ENCODE measurements at regions not wholly inside any gene's neighbourhood (a gene's known extent, or its start where the extent isn't known, plus 50 kb on each side); places are given as distances from the start of the nearest gene placed in this dataset.

DNA sequence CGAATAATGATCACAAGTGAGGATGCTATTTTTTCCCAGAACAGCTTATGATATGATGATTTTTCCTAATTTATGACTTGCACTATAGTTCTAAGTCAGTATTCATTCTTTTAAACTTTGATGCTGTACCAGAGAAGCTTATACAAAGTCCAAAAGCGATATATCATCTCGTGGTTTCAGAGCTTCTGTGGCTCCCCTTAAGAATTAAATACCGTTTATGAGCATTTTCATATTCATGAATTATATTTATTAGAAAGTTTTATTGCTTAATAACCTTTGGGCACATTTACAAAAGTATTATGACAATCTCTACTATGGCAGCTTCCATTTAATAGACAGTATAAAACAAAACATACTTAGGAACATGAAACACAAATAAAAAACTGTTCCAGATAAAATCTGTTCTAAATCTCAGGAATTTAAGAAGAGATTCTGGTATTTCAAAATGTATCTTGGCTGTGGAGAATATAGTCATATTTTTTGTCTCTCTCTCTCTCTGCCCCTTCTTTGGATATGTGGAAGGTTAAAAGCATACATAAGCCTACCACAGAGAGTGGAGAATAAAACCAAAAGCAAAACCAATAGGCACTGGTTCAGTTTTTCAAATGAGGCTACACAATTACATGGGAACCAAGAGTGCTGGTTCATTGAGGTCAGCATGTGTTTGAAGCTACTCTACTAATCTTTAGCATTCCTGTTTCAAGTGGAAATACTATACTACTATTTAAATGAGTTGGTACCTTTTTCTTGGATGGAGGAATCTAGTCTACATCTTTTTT lies 884.5 kb upstream of the GJE1 start:
- Histone ChIP-seq H3K4me3 (no peak overlapping the region), H3K9me3 (no peaks in the 10 kb centered on the region), H3K27me3 (ENCODE audit: low read depth) (no peaks in the 10 kb centered on the region), H3K4me1 (no peaks in the 10 kb centered on the region), H3K36me3 (replicated peaks) (no peaks in the 10 kb centered on the region)
- in situ Hi-C loops (cut with MboI; ENCODE audit: low sequenced_read_pairs), result no loop called here
- no peak for DNase-seq (ENCODE audit: low spot score in 2 of 2)

DNA sequence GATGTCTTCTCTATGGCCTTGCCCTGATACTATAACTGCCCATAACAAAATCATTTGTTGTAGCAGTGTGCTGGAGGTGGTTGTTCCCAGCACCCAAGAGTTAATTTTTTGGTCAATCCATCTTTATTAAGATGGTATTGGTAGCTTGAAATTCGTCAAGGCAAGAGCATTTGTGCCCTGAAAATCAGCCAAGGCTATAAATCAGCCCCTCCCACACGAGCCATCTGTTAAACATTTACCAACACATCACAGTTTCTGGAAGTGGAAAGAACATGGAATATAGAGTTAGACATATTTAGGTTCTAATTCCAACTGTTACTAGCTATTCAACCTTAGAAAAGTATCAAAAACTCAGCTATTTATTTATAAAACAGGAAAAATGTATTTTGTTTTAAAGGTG lies 888.4 kb upstream of the GJE1 start:
- DNase-seq (ENCODE audit: low spot score in 2 of 2), result no peak
- Histone ChIP-seq H3K27me3 (ENCODE audit: low read depth) (no peaks in the 10 kb centered on the region), H3K4me3 (no peak overlapping the region), H3K36me3 (replicated peaks) (no peaks in the 10 kb centered on the region), H3K4me1 (no peaks in the 10 kb centered on the region), H3K9me3 (no peaks in the 10 kb centered on the region)
- in situ Hi-C loops (cut with MboI; ENCODE audit: low sequenced_read_pairs), result no loop called here

GRCh38 chr6:141242957-141243356 lies 889.8 kb upstream of the GJE1 start:
- Histone ChIP-seq H3K36me3 (replicated peaks) (no peaks in the 10 kb centered on the region), H3K9me3 (no peaks in the 10 kb centered on the region), H3K27me3 (ENCODE audit: low read depth) (no peaks in the 10 kb centered on the region), H3K4me3 (no peak overlapping the region), H3K4me1 (no peaks in the 10 kb centered on the region)
- no peak for DNase-seq (ENCODE audit: low spot score in 2 of 2)
- in situ Hi-C loops (cut with MboI; ENCODE audit: low sequenced_read_pairs), result no loop called here

DNA sequence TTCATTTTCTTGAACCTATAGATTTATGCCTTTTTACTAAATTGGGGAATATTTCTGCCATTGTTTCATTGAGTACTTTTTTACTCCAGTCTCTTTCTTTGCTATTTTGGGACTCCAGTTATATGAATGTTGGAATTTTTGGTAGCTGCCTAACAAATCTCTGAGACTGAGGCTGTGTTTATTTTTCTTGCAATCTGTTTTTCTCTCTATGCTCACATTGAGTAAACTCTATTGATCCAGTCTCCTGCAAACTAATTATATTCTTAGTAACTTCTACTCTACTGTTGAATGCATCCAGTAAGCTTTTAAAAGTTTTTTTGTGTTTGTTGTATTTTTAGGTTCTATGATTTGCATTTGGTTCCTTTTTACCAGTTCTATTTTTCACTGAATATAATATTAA lies 903.4 kb upstream of the GJE1 start:
- Histone ChIP-seq H3K9me3 (no peaks in the 10 kb centered on the region), H3K4me3 (no peak overlapping the region), H3K27me3 (ENCODE audit: low read depth) (no peaks in the 10 kb centered on the region), H3K4me1 (no peaks in the 10 kb centered on the region), H3K36me3 (replicated peaks) (no peaks in the 10 kb centered on the region)
- in situ Hi-C loops (cut with MboI; ENCODE audit: low sequenced_read_pairs), result no loop called here
- DNase-seq (ENCODE audit: low spot score in 2 of 2), result no peak

DNA sequence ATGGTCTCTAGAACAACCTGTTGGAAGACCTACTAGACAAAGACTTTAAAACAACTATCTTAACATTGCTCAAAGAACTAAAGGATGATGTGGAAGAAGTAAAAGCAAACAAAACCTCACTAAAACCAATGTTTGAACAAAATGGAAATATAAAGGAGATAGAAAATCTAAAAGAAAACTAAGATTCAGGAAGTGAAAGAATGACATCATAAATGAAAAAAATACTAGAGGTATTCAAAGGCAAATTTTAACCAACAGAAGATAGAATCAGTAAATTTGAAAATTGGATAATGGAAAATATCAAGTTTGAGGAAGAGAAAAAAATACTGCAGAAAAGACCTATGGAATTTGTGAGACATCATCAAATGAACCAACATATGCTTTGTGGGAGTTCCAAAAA lies 914.1 kb upstream of the GJE1 start:
- no peaks in the 10 kb centered on the region for H3K36me3 ChIP-seq (replicated peaks)
- H3K4me3 ChIP-seq, result no peak overlapping the region
- no peaks in the 10 kb centered on the region for H3K27me3 ChIP-seq (ENCODE audit: low read depth)
- no peak for DNase-seq (ENCODE audit: low spot score in 2 of 2)
- no peaks in the 10 kb centered on the region for H3K4me1 ChIP-seq
- H3K9me3 ChIP-seq, result no peaks in the 10 kb centered on the region
- in situ Hi-C loops (cut with MboI; ENCODE audit: low sequenced_read_pairs), result no loop called here

- Histone ChIP-seq H3K36me3 (replicated peaks) (no peaks in the 10 kb centered on the region), H3K27me3 (ENCODE audit: low read depth) (no peaks in the 10 kb centered on the region), H3K9me3 (no peaks in the 10 kb centered on the region), H3K4me3 (no peak overlapping the region), H3K4me1 (no peaks in the 10 kb centered on the region)
- in situ Hi-C loops (cut with MboI; ENCODE audit: low sequenced_read_pairs), result no loop called here
- DNase-seq (ENCODE audit: low spot score in 2 of 2), result no peak
Observed at GRCh38 chr6:141216726-141217125, 916.0 kb upstream of the GJE1 start.

DNA sequence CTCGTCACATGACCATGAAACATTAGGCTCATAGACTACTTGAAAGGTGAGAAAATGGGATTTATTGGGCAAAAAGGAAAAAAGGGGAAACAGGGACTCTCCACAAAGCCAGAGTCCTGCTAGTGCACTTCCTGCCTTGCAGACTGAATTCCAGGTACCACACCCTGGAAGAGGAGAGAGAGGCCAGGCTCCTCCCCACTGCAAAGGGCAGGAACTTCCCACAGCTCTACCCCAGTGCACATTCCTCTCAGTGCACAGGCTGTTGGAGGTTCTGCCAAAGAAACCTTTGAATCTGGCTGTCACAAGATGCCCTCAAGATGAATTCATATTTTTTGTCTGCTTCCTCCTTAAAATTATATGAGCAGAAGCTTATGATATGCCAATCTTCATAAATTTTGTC lies 920.4 kb upstream of the GJE1 start:
- no peaks in the 10 kb centered on the region for H3K9me3 ChIP-seq
- no peaks in the 10 kb centered on the region for H3K36me3 ChIP-seq (replicated peaks)
- H3K4me1 ChIP-seq, result no peaks in the 10 kb centered on the region
- DNase-seq (ENCODE audit: low spot score in 2 of 2), result no peak
- H3K27me3 ChIP-seq (ENCODE audit: low read depth), result no peaks in the 10 kb centered on the region
- H3K4me3 ChIP-seq, result no peak overlapping the region
- in situ Hi-C loops (cut with MboI; ENCODE audit: low sequenced_read_pairs), result no loop called here

DNA sequence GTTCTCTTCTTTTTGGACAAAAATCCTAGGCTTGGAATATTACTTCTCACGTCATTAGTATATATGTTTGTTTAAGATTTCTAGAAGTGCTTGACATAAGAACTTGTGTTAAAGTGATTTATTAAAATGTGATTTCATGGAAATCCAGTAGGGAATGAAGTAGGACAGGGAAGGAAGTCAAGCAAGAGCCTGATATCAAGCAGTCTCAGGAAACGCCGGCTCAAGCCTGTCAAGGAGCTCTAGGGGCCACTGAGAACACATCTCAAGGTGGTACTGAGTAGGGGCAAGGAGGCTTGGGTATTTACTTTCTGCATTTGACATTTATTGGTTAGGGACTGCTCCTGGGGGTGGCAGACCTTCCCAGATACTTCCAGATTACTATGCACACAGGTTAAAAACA lies 920.9 kb upstream of the GJE1 start:
- in situ Hi-C loops (cut with MboI; ENCODE audit: low sequenced_read_pairs), result no loop called here
- Histone ChIP-seq H3K4me1 (no peaks in the 10 kb centered on the region), H3K4me3 (no peak overlapping the region), H3K9me3 (no peaks in the 10 kb centered on the region), H3K36me3 (replicated peaks) (no peaks in the 10 kb centered on the region), H3K27me3 (ENCODE audit: low read depth) (no peaks in the 10 kb centered on the region)
- DNase-seq (ENCODE audit: low spot score in 2 of 2), result no peak

DNA sequence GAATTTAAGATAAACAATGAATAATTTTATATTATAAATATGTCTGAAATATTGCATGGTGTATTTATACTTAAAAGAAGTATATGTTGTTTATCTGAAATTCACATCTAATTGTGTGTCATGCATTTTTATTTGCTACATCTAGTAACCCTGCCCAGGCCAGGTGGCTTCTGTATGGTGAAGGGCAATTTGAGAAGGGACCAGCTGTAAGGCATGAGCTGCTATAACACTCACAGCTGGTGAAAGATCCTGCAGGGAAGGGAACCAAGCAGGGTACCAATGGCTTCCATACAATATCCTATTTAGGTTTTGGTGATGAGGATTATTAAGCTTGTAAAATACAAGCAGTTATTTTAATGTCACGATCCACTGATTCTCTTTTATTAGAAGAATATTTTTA lies 921.8 kb upstream of the GJE1 start:
- in situ Hi-C loops (cut with MboI; ENCODE audit: low sequenced_read_pairs), result no loop called here
- no peaks in the 10 kb centered on the region for H3K9me3 ChIP-seq
- no peaks in the 10 kb centered on the region for H3K27me3 ChIP-seq (ENCODE audit: low read depth)
- H3K4me3 ChIP-seq, result no peak overlapping the region
- no peaks in the 10 kb centered on the region for H3K4me1 ChIP-seq
- no peaks in the 10 kb centered on the region for H3K36me3 ChIP-seq (replicated peaks)
- no peak for DNase-seq (ENCODE audit: low spot score in 2 of 2)

DNA sequence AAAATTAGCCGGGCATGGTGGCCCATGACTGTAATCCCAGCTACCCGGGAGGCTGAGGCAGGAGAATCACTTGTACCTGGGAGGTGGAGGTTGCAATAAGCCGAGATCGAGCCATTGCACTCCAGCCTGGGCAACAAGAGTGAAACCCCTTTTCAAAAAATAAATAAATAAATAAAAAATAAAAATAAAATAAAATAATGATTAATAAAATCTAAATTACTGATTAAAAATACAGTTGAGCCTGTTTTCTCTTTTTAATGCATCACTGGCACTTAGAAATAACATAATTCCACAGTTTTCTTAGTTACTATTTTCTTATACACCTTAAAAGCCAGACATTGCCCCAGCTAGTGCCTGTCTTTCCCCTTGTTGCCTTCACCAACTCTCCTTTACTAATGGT lies 922.8 kb upstream of the GJE1 start:
- Histone ChIP-seq H3K27me3 (ENCODE audit: low read depth) (no peaks in the 10 kb centered on the region), H3K36me3 (replicated peaks) (no peaks in the 10 kb centered on the region), H3K4me1 (no peaks in the 10 kb centered on the region), H3K4me3 (no peak overlapping the region), H3K9me3 (no peaks in the 10 kb centered on the region)
- no peak for DNase-seq (ENCODE audit: low spot score in 2 of 2)
- in situ Hi-C loops (cut with MboI; ENCODE audit: low sequenced_read_pairs), result no loop called here

- in situ Hi-C loops (cut with MboI; ENCODE audit: low sequenced_read_pairs), result no loop called here
- Histone ChIP-seq H3K36me3 (replicated peaks) (no peaks in the 10 kb centered on the region), H3K27me3 (ENCODE audit: low read depth) (no peaks in the 10 kb centered on the region), H3K9me3 (no peaks in the 10 kb centered on the region), H3K4me3 (no peak overlapping the region), H3K4me1 (no peaks in the 10 kb centered on the region)
- DNase-seq (ENCODE audit: low spot score in 2 of 2), result no peak
Observed at GRCh38 chr6:141208101-141208500, 924.6 kb upstream of the GJE1 start.

- Histone ChIP-seq H3K9me3 (no peaks in the 10 kb centered on the region), H3K4me1 (no peaks in the 10 kb centered on the region), H3K4me3 (no peak overlapping the region), H3K36me3 (replicated peaks) (no peaks in the 10 kb centered on the region), H3K27me3 (ENCODE audit: low read depth) (no peaks in the 10 kb centered on the region)
- DNase-seq (ENCODE audit: low spot score in 2 of 2), result no peak
- in situ Hi-C loops (cut with MboI; ENCODE audit: low sequenced_read_pairs), result no loop called here
Observed at GRCh38 chr6:141203902-141204575, 928.7 kb upstream of the GJE1 start.

DNA sequence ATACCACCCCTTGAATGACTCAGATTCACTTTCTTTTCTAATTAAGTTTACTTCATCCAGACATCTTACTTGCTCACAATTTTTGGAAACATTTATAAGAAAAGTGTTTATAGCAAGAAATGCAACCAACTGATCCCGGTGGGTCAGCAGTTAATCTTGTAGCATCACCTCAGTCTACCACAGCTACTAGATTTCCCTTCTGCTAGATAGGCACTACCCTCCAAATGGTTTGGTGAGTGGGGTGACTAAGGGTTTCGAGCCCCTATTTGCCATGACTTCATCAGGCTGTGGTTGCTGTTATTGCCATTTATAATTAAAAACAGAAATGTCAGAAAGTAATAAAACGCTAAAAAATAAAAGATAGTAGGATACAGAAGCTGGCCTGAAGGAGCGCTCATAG lies 930.1 kb upstream of the GJE1 start:
- no peak for DNase-seq (ENCODE audit: low spot score in 2 of 2)
- Histone ChIP-seq H3K4me3 (no peak overlapping the region), H3K27me3 (ENCODE audit: low read depth) (no peaks in the 10 kb centered on the region), H3K4me1 (no peaks in the 10 kb centered on the region), H3K9me3 (no peaks in the 10 kb centered on the region), H3K36me3 (replicated peaks) (no peaks in the 10 kb centered on the region)
- in situ Hi-C loops (cut with MboI; ENCODE audit: low sequenced_read_pairs), result no loop called here

DNA sequence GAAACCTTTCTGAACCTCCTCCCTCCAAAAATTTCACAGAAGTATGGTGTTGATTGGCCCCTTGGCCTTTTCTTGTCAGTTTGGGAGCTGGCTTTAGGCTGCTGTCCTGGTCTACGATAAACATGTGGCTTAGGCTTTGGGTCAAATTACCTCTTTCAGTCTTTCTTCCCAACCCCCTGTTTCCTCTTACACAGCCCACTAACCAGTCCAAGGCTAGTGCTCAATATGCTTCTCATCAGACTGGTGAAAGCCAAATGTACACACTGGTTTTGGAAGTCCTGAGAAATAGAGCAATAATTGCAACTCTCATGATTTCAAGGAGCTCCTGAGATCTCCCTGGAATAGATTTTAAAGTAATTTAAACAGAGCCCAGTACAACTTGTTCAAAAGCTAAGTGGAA lies 933.7 kb upstream of the GJE1 start:
- no peaks in the 10 kb centered on the region for H3K36me3 ChIP-seq (replicated peaks)
- in situ Hi-C loops (cut with MboI; ENCODE audit: low sequenced_read_pairs), result no loop called here
- H3K4me1 ChIP-seq, result no peaks in the 10 kb centered on the region
- H3K27me3 ChIP-seq (ENCODE audit: low read depth), result no peaks in the 10 kb centered on the region
- no peaks in the 10 kb centered on the region for H3K9me3 ChIP-seq
- no peak for DNase-seq (ENCODE audit: low spot score in 2 of 2)
- H3K4me3 ChIP-seq, result no peak overlapping the region
